ENCODE measurements at regions not wholly inside any gene's neighbourhood (a gene's known extent, or its start where the extent isn't known, plus 50 kb on each side); places are given as distances from the start of the nearest gene placed in this dataset.

DNA sequence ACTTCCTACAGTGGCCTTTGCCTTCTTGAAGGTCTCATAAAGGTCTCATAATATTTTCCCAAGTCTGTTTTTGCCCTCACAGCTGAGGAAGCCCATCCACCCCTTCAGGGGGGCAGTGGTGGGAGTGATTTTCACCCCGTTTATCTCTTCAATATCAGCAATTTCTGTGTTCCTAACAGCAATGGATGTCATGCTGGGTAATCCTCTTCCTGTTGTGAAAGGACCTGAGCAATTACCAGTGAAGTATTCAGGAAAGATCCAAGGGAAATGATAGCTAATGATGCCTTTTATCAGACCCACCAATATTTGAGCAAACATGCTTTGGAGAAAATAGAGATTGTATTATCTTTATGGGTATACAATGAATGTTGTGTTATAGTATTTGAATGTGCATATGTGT, 226.9 kb downstream of the INSC start:
- WGBS, 2 experiments (ENCODE audit: insufficient coverage in 1 of 2, insufficient read length in 1 of 2), result 29% methylated on average over 1 of the region's 1 CpG; no CpG with 5 or more reads in 1 of the 2 experiments

DNA sequence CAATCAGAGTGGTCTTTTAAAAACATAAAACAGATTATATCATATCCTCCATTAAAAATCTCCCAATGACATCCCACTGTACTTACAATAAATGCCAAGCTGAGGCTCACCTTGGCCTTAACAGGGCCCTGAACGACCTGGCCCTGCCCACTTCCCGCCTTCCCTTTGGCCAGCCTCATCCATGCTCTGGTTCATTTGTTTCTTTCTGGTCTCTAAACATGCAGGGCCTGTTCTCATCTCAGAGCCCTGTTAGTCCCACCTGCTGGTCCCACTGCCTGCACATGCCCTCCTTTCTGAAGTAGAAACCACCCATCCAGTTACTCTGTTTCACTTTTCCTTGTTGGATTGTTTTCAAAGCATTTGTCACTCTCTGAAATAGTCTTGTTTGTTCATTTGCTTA, 227.4 kb downstream of the INSC start:
- Mint-ChIP-seq H3K4me3 (no peak overlapping the region), H3K9me3 (peaks cover 18% of the 10 kb centered on the region), H3K27ac (no peak overlapping the region), H3K27me3 (ENCODE audit: insufficient read depth) (peaks cover 15% of the 10 kb centered on the region), H3K36me3 (ENCODE audit: low read depth) (peaks cover 3% of the 10 kb centered on the region), H3K4me1 (peaks cover 29% of the 10 kb centered on the region)
- DNase-seq, result peak; percentile 65
- H3K36me3 ChIP-seq (ENCODE audit: control insufficient read depth, insufficient read depth, low read length), result no peaks in the 10 kb centered on the region
- no peak overlapping the region for H3K27ac ChIP-seq (ENCODE audit: low read depth, low read length)
- TF ChIP-seq, protein P1, sequence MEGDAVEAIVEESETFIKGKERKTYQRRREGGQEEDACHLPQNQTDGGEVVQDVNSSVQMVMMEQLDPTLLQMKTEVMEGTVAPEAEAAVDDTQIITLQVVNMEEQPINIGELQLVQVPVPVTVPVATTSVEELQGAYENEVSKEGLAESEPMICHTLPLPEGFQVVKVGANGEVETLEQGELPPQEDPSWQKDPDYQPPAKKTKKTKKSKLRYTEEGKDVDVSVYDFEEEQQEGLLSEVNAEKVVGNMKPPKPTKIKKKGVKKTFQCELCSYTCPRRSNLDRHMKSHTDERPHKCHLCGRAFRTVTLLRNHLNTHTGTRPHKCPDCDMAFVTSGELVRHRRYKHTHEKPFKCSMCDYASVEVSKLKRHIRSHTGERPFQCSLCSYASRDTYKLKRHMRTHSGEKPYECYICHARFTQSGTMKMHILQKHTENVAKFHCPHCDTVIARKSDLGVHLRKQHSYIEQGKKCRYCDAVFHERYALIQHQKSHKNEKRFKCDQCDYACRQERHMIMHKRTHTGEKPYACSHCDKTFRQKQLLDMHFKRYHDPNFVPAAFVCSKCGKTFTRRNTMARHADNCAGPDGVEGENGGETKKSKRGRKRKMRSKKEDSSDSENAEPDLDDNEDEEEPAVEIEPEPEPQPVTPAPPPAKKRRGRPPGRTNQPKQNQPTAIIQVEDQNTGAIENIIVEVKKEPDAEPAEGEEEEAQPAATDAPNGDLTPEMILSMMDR (conservative IDR thresholded peaks at IDR 0.05), result no peak
- peaks cover 11% of the 10 kb centered on the region for H3K4me1 ChIP-seq (ENCODE audit: control insufficient read depth, insufficient read depth, low read length)
- H3K9ac ChIP-seq (ENCODE audit: extremely low read depth, low read length, poor library complexity, severe bottlenecking), result no peak overlapping the region
- H3K9me3 ChIP-seq (ENCODE audit: control insufficient read depth, low read length), result peaks cover 16% of the 10 kb centered on the region
- no peak overlapping the region for H3K4me3 ChIP-seq (ENCODE audit: low read length)
- WGBS, 2 experiments (ENCODE audit: insufficient coverage in 1 of 2, insufficient read length in 1 of 2), result 42 to 50% methylated on average over 2 of the region's 2 CpGs
- H3K27me3 ChIP-seq (ENCODE audit: control insufficient read depth, insufficient read depth, low read length, poor library complexity, severe bottlenecking), result peaks cover 15% of the 10 kb centered on the region

More for the DNA sequence above, 226.9 kb downstream of the INSC start:
- peaks cover 11% of the 10 kb centered on the region for H3K4me1 ChIP-seq (ENCODE audit: control insufficient read depth, insufficient read depth, low read length)
- Mint-ChIP-seq H3K4me1 (peaks cover 33% of the 10 kb centered on the region), H3K36me3 (ENCODE audit: low read depth) (peaks cover 3% of the 10 kb centered on the region), H3K4me3 (no peak overlapping the region), H3K27me3 (ENCODE audit: insufficient read depth) (peaks cover 14% of the 10 kb centered on the region), H3K9me3 (peaks cover 18% of the 10 kb centered on the region), H3K27ac (no peak overlapping the region)
- peaks cover 16% of the 10 kb centered on the region for H3K9me3 ChIP-seq (ENCODE audit: control insufficient read depth, low read length)
- peak; percentile 53 for DNase-seq
- H3K27ac ChIP-seq (ENCODE audit: low read depth, low read length), result no peak overlapping the region
- H3K9ac ChIP-seq (ENCODE audit: extremely low read depth, low read length, poor library complexity, severe bottlenecking), result no peak overlapping the region
- H3K27me3 ChIP-seq (ENCODE audit: control insufficient read depth, insufficient read depth, low read length, poor library complexity, severe bottlenecking), result peaks cover 9% of the 10 kb centered on the region
- no peak overlapping the region for H3K4me3 ChIP-seq (ENCODE audit: low read length)
- TF ChIP-seq, protein P1 (conservative IDR thresholded peaks at IDR 0.05), result no peak
- H3K36me3 ChIP-seq (ENCODE audit: control insufficient read depth, insufficient read depth, low read length), result no peaks in the 10 kb centered on the region

GRCh38 chr11:15346907-15347306, 232.2 kb downstream of the INSC start:
- no peak for DNase-seq
- no peak overlapping the region for H3K9ac ChIP-seq (ENCODE audit: extremely low read depth, low read length, poor library complexity, severe bottlenecking)
- H3K27me3 ChIP-seq (ENCODE audit: control insufficient read depth, insufficient read depth, low read length, poor library complexity, severe bottlenecking), result peaks cover 23% of the 10 kb centered on the region
- no peaks in the 10 kb centered on the region for H3K36me3 ChIP-seq (ENCODE audit: control insufficient read depth, insufficient read depth, low read length)
- WGBS, 2 experiments (ENCODE audit: insufficient coverage in 1 of 2, insufficient read length in 1 of 2), result 89 to 100% methylated on average over 3 to 4 of the region's 4 CpGs
- no peak overlapping the region for H3K27ac ChIP-seq (ENCODE audit: low read depth, low read length)
- peaks cover 1% of the 10 kb centered on the region for H3K9me3 Mint-ChIP-seq
- no peak overlapping the region for H3K4me3 Mint-ChIP-seq
- no peaks in the 10 kb centered on the region for H3K36me3 Mint-ChIP-seq (ENCODE audit: low read depth)
- peaks cover 6% of the 10 kb centered on the region for H3K4me1 ChIP-seq (ENCODE audit: control insufficient read depth, insufficient read depth, low read length)
- TF ChIP-seq, protein P1 (conservative IDR thresholded peaks at IDR 0.05), result no peak
- H3K9me3 ChIP-seq (ENCODE audit: control insufficient read depth, low read length), result no peaks in the 10 kb centered on the region
- H3K27ac Mint-ChIP-seq, result no peak overlapping the region
- H3K4me1 Mint-ChIP-seq, result peaks cover 15% of the 10 kb centered on the region
- no peak overlapping the region for H3K4me3 ChIP-seq (ENCODE audit: low read length)
- H3K27me3 Mint-ChIP-seq (ENCODE audit: insufficient read depth), result peaks cover 23% of the 10 kb centered on the region

Measured in endodermal cell (in vitro differentiated cells).